GM23248 (cell line): ENCODE measurements at regions not wholly inside any gene's neighbourhood (a gene's known extent, or its start where the extent isn't known, plus 50 kb on each side); places are given as distances from the start of the nearest gene placed in this dataset.

ENCODE experiments used
- EZH2 ChIP-seq: fragments of 200-600 bp; sonication (generic); IDR thresholded peaks from 2 replicates; pipeline ENCODE4 v1.6.1; 2018; ENCODE audit warnings: antibody characterized with exemption, mild to moderate bottlenecking; ENCODE audit not compliant: insufficient read depth, poor library complexity, severe bottlenecking
- EZH2phosphoT487 ChIP-seq: fragments of 200-600 bp; sonication (generic); IDR thresholded peaks from 2 replicates; pipeline ENCODE4 v1.6.1; 2018; ENCODE audit warnings: antibody characterized with exemption, moderate library complexity, mild to moderate bottlenecking, low read depth; ENCODE audit not compliant: insufficient read depth

DNA sequence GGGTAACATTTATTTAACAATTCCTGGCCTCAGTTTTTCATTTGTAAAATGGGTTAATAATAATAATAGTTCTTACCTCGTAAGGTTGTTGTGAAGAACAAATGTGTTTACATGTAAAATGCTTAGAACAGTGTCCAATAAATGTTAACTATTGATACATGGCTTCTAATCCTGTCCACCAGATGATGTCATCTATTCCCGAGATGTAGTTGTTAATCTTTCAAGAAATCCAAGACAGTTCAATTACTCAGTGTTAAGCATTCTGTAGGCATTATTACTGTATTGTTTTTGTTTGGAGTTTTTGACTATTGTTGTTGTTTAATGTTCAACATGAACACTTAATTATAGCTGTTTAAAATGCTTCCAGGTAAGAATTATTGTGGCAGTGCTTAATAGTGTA, 131.0 kb upstream of the FNDC3A start:
- TF ChIP-seq EZH2 (no peak), EZH2phosphoT487 (no peak)
